ENCODE measurements at regions not wholly inside any gene's neighbourhood (a gene's known extent, or its start where the extent isn't known, plus 50 kb on each side); places are given as distances from the start of the nearest gene placed in this dataset.

- intact Hi-C loops (cut with DNase I), result loop anchor here in 2 of 10 donors (5.0 to 10.0 kb wide), 2 partner anchors 197 to 200 kb away; no protein-coding TSS in a partner anchor
- 8 to 16% (median 12%) methylated on average over 34 to 48 of the region's 48 CpGs for WGBS, 4 donors
- TF ChIP-seq, protein P1, sequence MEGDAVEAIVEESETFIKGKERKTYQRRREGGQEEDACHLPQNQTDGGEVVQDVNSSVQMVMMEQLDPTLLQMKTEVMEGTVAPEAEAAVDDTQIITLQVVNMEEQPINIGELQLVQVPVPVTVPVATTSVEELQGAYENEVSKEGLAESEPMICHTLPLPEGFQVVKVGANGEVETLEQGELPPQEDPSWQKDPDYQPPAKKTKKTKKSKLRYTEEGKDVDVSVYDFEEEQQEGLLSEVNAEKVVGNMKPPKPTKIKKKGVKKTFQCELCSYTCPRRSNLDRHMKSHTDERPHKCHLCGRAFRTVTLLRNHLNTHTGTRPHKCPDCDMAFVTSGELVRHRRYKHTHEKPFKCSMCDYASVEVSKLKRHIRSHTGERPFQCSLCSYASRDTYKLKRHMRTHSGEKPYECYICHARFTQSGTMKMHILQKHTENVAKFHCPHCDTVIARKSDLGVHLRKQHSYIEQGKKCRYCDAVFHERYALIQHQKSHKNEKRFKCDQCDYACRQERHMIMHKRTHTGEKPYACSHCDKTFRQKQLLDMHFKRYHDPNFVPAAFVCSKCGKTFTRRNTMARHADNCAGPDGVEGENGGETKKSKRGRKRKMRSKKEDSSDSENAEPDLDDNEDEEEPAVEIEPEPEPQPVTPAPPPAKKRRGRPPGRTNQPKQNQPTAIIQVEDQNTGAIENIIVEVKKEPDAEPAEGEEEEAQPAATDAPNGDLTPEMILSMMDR (IDR thresholded peaks at IDR 0.05), result peak in 7 of 12 donors; percentile 9 to 36 (median 24)
- TF ChIP-seq POLR2A (IDR thresholded peaks at IDR 0.05), result no peak
- Histone ChIP-seq H3K4me3 (peak overlapping the region; percentile 22 to 65 (median 52)), H3K4me1 (peaks cover 0 to 15% (median 4%) of the 10 kb centered on the region in 12 donors), H3K9me3 (no peaks in the 10 kb centered on the region), H3K27me3 (peaks cover 0 to 41% (median 4%) of the 10 kb centered on the region in 9 donors), H3K36me3 (no peaks in the 10 kb centered on the region), H3K27ac (no peak overlapping the region)
- ATAC-seq (peak in 3 of 4 donors; percentile 44 to 67 (median 45)), DNase-seq (no peak)
Measured at GRCh38 chr5:77844623-77845323, 68.6 kb upstream of the TBCA start.

GRCh38 chr5:77844373-77844622 is 68.2 kb upstream of the TBCA start:
- Histone ChIP-seq H3K4me3 (peak overlapping the region; percentile 22 to 65 (median 52)), H3K4me1 (peaks cover 0 to 15% (median 4%) of the 10 kb centered on the region in 12 donors), H3K9me3 (no peaks in the 10 kb centered on the region), H3K27me3 (peaks cover 0 to 41% (median 4%) of the 10 kb centered on the region in 9 donors), H3K27ac (no peak overlapping the region), H3K36me3 (no peaks in the 10 kb centered on the region)
- DNase-seq, result no peak
- WGBS, 4 donors, result 1% methylated on average over 10 of the region's 10 CpGs
- no peak for TF ChIP-seq POLR2A (IDR thresholded peaks at IDR 0.05)
- TF ChIP-seq, protein P1 (IDR thresholded peaks at IDR 0.05), result no peak
- intact Hi-C loops (cut with DNase I), result loop anchor here in 2 of 10 donors (5.0 to 10.0 kb wide), 2 partner anchors 197 to 199 kb away; no protein-coding TSS in a partner anchor
- peak in 3 of 4 donors; percentile 24 to 45 (median 37) for ATAC-seq

DNA sequence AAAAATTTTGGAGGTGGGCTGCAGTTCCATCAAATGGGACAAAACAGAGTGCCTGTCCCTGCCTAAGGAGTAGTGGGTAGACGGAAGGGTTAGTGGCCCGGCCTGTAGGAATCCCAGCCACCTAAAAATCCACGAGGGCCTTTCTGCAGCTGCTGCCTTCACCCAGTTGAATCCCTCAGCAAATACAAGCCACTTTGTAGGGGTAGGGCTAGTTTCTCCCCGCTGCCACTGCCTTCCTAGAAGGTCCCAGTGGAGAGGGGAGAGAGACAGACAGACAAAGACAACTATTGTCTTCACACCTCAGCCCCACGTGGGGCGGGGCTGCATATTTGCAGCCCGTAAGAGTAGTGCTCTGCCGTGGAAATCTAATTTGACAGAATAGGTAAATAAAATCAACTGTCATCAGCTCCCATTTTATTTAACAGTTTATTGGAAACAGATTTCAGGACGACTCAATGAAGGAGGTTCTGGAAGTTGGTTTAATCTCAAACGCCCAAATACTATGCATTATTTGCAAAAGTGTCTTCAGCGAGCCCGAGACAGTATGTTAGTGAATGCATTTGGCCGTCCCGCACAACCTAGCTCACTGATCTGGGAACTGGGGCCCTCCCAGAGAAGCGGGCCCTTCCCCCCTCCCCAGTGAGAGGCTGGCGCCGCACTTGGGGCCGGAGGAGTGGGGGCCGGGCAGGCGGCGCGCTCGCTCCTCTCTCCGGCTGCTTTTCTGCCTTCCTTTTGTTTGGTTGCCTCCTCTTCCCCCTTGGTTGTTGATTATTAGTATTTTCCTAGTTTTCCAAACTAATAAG is 67.6 kb upstream of the TBCA start:
- no peaks in the 10 kb centered on the region for H3K36me3 ChIP-seq
- DNase-seq (no peak), ATAC-seq (peak in 3 of 4 donors; percentile 69 to 85 (median 77))
- peak overlapping the region; percentile 22 to 65 (median 52) for H3K4me3 ChIP-seq
- no peak overlapping the region for H3K27ac ChIP-seq
- H3K4me1 ChIP-seq, result peaks cover 0 to 15% (median 4%) of the 10 kb centered on the region in 12 donors
- no peaks in the 10 kb centered on the region for H3K9me3 ChIP-seq
- intact Hi-C loops (cut with DNase I), result loop anchor here in 2 of 10 donors (5.0 to 10.0 kb wide), 2 partner anchors 196 to 199 kb away; no protein-coding TSS in a partner anchor
- WGBS, 4 donors, result 29 to 39% (median 34%) methylated on average over 24 of the region's 24 CpGs
- TF ChIP-seq, protein P1 (IDR thresholded peaks at IDR 0.05), result no peak
- H3K27me3 ChIP-seq, result peaks cover 0 to 41% (median 4%) of the 10 kb centered on the region in 9 donors

DNA sequence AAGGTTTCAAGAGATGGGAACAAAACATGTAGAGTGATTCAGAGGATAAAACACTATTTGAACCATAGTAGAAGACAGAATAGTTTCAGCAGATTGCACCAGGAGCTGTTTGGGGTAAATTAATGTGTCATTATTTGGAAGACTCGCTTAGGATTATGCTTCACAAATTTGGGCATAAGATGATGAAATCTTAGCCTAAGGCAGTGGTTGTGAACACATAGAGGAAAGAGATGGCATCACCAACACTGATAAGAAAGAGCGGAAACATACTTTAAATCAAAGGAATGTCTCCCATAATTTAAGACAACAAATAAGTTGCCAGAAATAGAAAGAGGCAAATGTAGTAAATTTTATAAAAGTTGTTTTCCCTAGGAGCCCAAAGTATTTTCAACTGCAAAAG is 66.1 kb upstream of the TBCA start:
- H3K9me3 ChIP-seq, result no peaks in the 10 kb centered on the region
- H3K4me1 ChIP-seq, result peaks cover 0 to 15% (median 4%) of the 10 kb centered on the region in 12 donors
- ATAC-seq (no peak), DNase-seq (no peak)
- WGBS, 4 donors, result 74 to 94% (median 92%) methylated on average over 2 of the region's 2 CpGs
- no peak overlapping the region for H3K4me3 ChIP-seq
- H3K27ac ChIP-seq, result no peak overlapping the region
- no peaks in the 10 kb centered on the region for H3K36me3 ChIP-seq
- peaks cover 0 to 40% (median 4%) of the 10 kb centered on the region in 9 donors for H3K27me3 ChIP-seq
- intact Hi-C loops (cut with DNase I), result loop anchor here in 2 of 10 donors (5.0 to 10.0 kb wide), 2 partner anchors 195 to 197 kb away; no protein-coding TSS in a partner anchor
- TF ChIP-seq POLR2A (IDR thresholded peaks at IDR 0.05), result no peak
- TF ChIP-seq, protein P1 (IDR thresholded peaks at IDR 0.05), result no peak

All from heart left ventricle (tissue), 16 donors.